NCI-H2227 (cell line): ENCODE measurements at regions not wholly inside any gene's neighbourhood (a gene's known extent, or its start where the extent isn't known, plus 50 kb on each side); places are given as distances from the start of the nearest gene placed in this dataset.
"Not testable (repeated sequence)": the region's sequence is repeated elsewhere in the genome, so short reads cannot be mapped to it uniquely, and the experiment has no call there.

Source experiments
- DNase-seq: peaks from one replicate; lab custom pipeline; 2025; ENCODE audit not compliant: unreplicated experiment; lab: John Stamatoyannopoulos, UW

- DNase-seq, result no peak
Measured at GRCh38 chr3:182323126-182323700, 470.1 kb upstream of the ATP11B start.

GRCh38 chr3:182323898-182324297 is 469.4 kb upstream of the ATP11B start:
- no peak for DNase-seq

- DNase-seq, result peak; percentile 51
Measured at GRCh38 chr3:182325213-182325950, 467.9 kb upstream of the ATP11B start.

GRCh38 chr3:182327196-182327681 is 466.1 kb upstream of the ATP11B start:
- peak; percentile 48 for DNase-seq

- no peak for DNase-seq
Measured at GRCh38 chr3:182330646-182331045, 462.7 kb upstream of the ATP11B start.

GRCh38 chr3:182331341-182331740 is 462.0 kb upstream of the ATP11B start:
- DNase-seq, result no peak

GRCh38 chr3:182342252-182342651 is 451.1 kb upstream of the ATP11B start:
- peak; percentile 39 for DNase-seq

GRCh38 chr3:182344026-182344425 is 449.3 kb upstream of the ATP11B start:
- DNase-seq, result not testable (repeated sequence)

- DNase-seq, result no peak
Measured at GRCh38 chr3:182349051-182349450, 444.3 kb upstream of the ATP11B start.

- no peak for DNase-seq
Measured at GRCh38 chr3:182349951-182350517, 443.3 kb upstream of the ATP11B start.

- no peak for DNase-seq
Measured at GRCh38 chr3:182357928-182358327, 435.4 kb upstream of the ATP11B start.

GRCh38 chr3:182364323-182364722 is 429.0 kb upstream of the ATP11B start:
- DNase-seq, result peak; percentile 46

- peak; percentile 69 for DNase-seq
Measured at GRCh38 chr3:182364723-182365650, 428.3 kb upstream of the ATP11B start.

GRCh38 chr3:182366746-182367145 is 426.6 kb upstream of the ATP11B start:
- DNase-seq, result no peak

- DNase-seq, result no peak
Measured at GRCh38 chr3:182369861-182370260, 423.4 kb upstream of the ATP11B start.

GRCh38 chr3:182370949-182371348 is 422.4 kb upstream of the ATP11B start:
- no peak for DNase-seq

- DNase-seq, result no peak
Measured at GRCh38 chr3:182375916-182376315, 417.4 kb upstream of the ATP11B start.

GRCh38 chr3:182382112-182382857 is 411.0 kb upstream of the ATP11B start:
- no peak for DNase-seq

- no peak for DNase-seq
Measured at GRCh38 chr3:182384221-182384620, 409.1 kb upstream of the ATP11B start.

GRCh38 chr3:182385356-182385755 is 407.9 kb upstream of the ATP11B start:
- DNase-seq, result no peak
